SK-N-SH treated with all-trans-retinoic acid at 6 μM for 48 hours (cell line): ENCODE measurements at regions not wholly inside any gene's neighbourhood (a gene's known extent, or its start where the extent isn't known, plus 50 kb on each side); places are given as distances from the start of the nearest gene placed in this dataset.

Experiments
- ATAC-seq: fragments of 200-7000 bp; cut with Tn5 transposase; 3 replicates; pipeline ENCODE4 v1.9.1; 2020; ENCODE audit warnings: mild to moderate bottlenecking, moderate library complexity
- ARNTL ChIP-seq: fragments of 450-650 bp; formaldehyde crosslinking; IDR thresholded peaks from 2 replicates; pipeline ENCODE4 v1.5.0; 2020; ENCODE audit warnings: low read depth, mild to moderate bottlenecking, moderate library complexity, borderline replicate concordance
- CSDC2 ChIP-seq: fragments of 250-450 bp; sonication (Bioruptor Pico); IDR thresholded peaks from 2 replicates; pipeline ENCODE4 v1.5.0; 2020; ENCODE audit warnings: mild to moderate bottlenecking, moderate library complexity
- ESRRG ChIP-seq: fragments of 250-450 bp; sonication (Bioruptor Pico); IDR thresholded peaks from 2 replicates; pipeline ENCODE4 v1.6.1; 2021; ENCODE audit warnings: mild to moderate bottlenecking
- GLIS3 ChIP-seq: fragments of 250-450 bp; sonication (Bioruptor Pico); IDR thresholded peaks from 2 replicates; pipeline ENCODE4 v1.5.0; 2020; ENCODE audit warnings: mild to moderate bottlenecking, moderate library complexity
- ISL1 ChIP-seq: fragments of 250-450 bp; sonication (Bioruptor Pico); IDR thresholded peaks from 2 replicates; pipeline ENCODE4 v2.1.2; 2022; ENCODE audit warnings: mild to moderate bottlenecking, moderate library complexity
- OSR1 ChIP-seq: fragments of 250-450 bp; sonication (Bioruptor Pico); IDR thresholded peaks from 2 replicates; pipeline ENCODE4 v1.8.0; 2022; ENCODE audit warnings: moderate library complexity, mild to moderate bottlenecking, inconsistent platforms
- PPARA ChIP-seq: fragments of 250-450 bp; sonication (Bioruptor Pico); IDR thresholded peaks from 2 replicates; pipeline ENCODE4 v1.5.0; 2020; ENCODE audit warnings: mild to moderate bottlenecking, borderline replicate concordance
- RARB ChIP-seq: fragments of 250-450 bp; sonication (Bioruptor Pico); IDR thresholded peaks from 2 replicates; pipeline ENCODE4 v1.8.0; 2021; ENCODE audit warnings: mild to moderate bottlenecking, moderate library complexity
- TCF4 ChIP-seq: fragments of 250-450 bp; sonication (Bioruptor Pico); IDR thresholded peaks from 2 replicates; pipeline ENCODE4 v1.8.0; 2021; ENCODE audit warnings: mild to moderate bottlenecking, moderate library complexity, borderline replicate concordance
- TOX ChIP-seq: fragments of 250-450 bp; sonication (Bioruptor Pico); IDR thresholded peaks from 2 replicates; pipeline ENCODE4 v1.8.0; 2021; ENCODE audit warnings: mild to moderate bottlenecking, moderate library complexity, borderline replicate concordance
- ZC3H10 ChIP-seq: fragments of 250-450 bp; sonication (Bioruptor Pico); IDR thresholded peaks from 2 replicates; pipeline ENCODE4 v1.5.1; 2021; ENCODE audit warnings: mild to moderate bottlenecking, moderate library complexity
- ZFP3 ChIP-seq: fragments of 250-450 bp; sonication (Bioruptor Pico); IDR thresholded peaks from 2 replicates; pipeline ENCODE4 v1.5.0; 2020; ENCODE audit warnings: mild to moderate bottlenecking, moderate library complexity
- ZFP30 ChIP-seq: fragments of 450-650 bp; formaldehyde crosslinking; IDR thresholded peaks from 2 replicates; pipeline ENCODE4 v1.5.0; 2022; ENCODE audit warnings: mild to moderate bottlenecking, moderate library complexity
- ZNF565 ChIP-seq: fragments of 450-650 bp; formaldehyde crosslinking; conservative IDR thresholded peaks from 2 replicates; pipeline ENCODE4 v1.5.0; 2020; ENCODE audit warnings: low read depth, mild to moderate bottlenecking, moderate library complexity
- ZNF70 ChIP-seq: fragments of 450-650 bp; formaldehyde crosslinking; IDR thresholded peaks from 2 replicates; pipeline ENCODE4 v1.5.0; 2020; ENCODE audit warnings: mild to moderate bottlenecking, moderate library complexity
- ZNF8 ChIP-seq: fragments of 450-650 bp; formaldehyde crosslinking; IDR thresholded peaks from 2 replicates; pipeline ENCODE4 v1.5.0; 2020; ENCODE audit warnings: mild to moderate bottlenecking, moderate library complexity
- TF ChIP-seq, protein P1 (sequence below): fragments of 250-450 bp; sonication (Bioruptor Pico); IDR thresholded peaks from 2 replicates; pipeline ENCODE4 v1.8.0; 2020; ENCODE audit warnings: mild to moderate bottlenecking, moderate library complexity, borderline replicate concordance
- TF ChIP-seq, protein P2 (sequence below): fragments of 250-450 bp; sonication (Bioruptor Pico); IDR thresholded peaks from 2 replicates; pipeline ENCODE4 v1.5.1; 2020; ENCODE audit warnings: low read depth, mild to moderate bottlenecking, moderate library complexity
- TF ChIP-seq, protein P3 (sequence below): fragments of 250-450 bp; sonication (Bioruptor Pico); IDR thresholded peaks from 2 replicates; pipeline ENCODE4 v1.5.0; 2020; ENCODE audit warnings: mild to moderate bottlenecking, moderate library complexity

DNA sequence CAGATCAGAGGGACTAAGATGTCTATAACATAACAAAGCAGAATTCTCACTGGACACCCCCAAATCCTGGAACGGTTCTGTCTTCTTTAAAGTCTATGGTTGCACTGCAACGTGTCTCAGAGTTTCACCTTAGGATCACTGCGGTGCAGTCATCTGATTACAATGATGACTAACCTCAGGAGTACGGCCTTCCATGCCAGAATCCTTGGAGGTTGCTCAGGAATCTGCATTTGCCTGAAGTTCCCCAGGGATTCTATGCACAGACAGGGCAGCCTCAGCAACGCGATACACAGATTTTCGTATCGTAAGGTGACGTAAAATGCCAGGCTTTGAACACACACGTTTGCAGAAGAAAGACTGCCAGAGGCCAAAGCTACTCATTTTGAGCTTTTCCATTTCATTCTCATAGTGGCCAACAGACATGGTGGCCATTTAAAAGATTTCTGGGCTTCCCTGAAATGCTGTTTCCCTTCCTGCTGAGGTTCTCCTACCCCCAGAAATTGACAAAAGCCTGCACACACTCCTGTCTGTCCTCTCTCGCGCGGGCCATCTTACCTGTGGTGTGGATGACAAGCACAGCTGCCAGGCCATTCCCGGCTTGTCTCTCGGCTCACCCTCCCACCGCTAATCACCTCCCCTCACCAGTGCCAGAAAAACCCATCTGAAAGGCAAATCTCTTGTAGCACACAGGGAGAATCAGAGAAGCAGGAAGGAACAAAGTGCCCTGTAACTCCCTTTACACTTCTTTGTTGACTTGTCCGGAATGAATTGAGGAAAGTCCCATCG lies 148.8 kb downstream of the ACKR3 start:
- peak; percentile 49; the same call in 2 of the 3 replicates for ATAC-seq
- TF ChIP-seq ESRRG (CRISPR knock-in tag) (no peak), TCF4 (no peak), ZC3H10 (no peak), ZFP3 (CRISPR knock-in tag) (no peak), PPARA (CRISPR knock-in tag) (no peak)
- TF ChIP-seq, protein P1, sequence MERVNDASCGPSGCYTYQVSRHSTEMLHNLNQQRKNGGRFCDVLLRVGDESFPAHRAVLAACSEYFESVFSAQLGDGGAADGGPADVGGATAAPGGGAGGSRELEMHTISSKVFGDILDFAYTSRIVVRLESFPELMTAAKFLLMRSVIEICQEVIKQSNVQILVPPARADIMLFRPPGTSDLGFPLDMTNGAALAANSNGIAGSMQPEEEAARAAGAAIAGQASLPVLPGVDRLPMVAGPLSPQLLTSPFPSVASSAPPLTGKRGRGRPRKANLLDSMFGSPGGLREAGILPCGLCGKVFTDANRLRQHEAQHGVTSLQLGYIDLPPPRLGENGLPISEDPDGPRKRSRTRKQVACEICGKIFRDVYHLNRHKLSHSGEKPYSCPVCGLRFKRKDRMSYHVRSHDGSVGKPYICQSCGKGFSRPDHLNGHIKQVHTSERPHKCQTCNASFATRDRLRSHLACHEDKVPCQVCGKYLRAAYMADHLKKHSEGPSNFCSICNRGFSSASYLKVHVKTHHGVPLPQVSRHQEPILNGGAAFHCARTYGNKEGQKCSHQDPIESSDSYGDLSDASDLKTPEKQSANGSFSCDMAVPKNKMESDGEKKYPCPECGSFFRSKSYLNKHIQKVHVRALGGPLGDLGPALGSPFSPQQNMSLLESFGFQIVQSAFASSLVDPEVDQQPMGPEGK (CRISPR knock-in tag): no peak

DNA sequence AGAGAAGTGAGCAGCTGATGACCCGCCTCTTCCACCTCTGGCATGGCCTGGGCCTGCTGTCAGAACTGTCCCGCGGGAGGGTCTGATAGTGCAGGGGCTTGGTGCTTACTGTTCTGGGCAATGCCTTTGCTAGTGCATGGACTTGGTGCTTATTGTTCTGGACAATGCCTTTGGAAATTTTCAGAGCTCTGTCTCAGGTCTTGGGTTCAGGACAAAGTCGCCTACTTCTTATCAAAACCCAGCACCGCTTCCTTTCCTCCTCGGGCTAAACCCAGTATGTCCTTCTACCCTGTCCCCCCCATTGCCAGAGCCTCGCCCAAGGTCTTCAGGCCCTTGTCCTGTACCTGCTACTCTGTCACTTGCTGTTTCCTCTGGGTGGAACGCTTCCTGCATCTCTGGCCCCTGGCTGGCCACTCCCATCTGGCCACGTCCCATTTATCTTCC lies 149.6 kb downstream of the ACKR3 start:
- TF ChIP-seq ISL1 (no peak), ZFP3 (CRISPR knock-in tag) (no peak), ZNF8 (CRISPR knock-in tag) (no peak), ZNF565 (no peak), PPARA (CRISPR knock-in tag) (no peak), ZNF70 (CRISPR knock-in tag) (no peak), RARB (CRISPR knock-in tag) (no peak), GLIS3 (CRISPR knock-in tag) (no peak), ZFP30 (CRISPR knock-in tag) (no peak), ARNTL (CRISPR knock-in tag) (no peak), TOX (no peak)
- TF ChIP-seq, protein P2, sequence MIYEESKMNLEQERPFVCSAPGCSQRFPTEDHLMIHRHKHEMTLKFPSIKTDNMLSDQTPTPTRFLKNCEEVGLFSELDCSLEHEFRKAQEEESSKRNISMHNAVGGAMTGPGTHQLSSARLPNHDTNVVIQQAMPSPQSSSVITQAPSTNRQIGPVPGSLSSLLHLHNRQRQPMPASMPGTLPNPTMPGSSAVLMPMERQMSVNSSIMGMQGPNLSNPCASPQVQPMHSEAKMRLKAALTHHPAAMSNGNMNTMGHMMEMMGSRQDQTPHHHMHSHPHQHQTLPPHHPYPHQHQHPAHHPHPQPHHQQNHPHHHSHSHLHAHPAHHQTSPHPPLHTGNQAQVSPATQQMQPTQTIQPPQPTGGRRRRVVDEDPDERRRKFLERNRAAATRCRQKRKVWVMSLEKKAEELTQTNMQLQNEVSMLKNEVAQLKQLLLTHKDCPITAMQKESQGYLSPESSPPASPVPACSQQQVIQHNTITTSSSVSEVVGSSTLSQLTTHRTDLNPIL: no peak
- TF ChIP-seq, protein P3, sequence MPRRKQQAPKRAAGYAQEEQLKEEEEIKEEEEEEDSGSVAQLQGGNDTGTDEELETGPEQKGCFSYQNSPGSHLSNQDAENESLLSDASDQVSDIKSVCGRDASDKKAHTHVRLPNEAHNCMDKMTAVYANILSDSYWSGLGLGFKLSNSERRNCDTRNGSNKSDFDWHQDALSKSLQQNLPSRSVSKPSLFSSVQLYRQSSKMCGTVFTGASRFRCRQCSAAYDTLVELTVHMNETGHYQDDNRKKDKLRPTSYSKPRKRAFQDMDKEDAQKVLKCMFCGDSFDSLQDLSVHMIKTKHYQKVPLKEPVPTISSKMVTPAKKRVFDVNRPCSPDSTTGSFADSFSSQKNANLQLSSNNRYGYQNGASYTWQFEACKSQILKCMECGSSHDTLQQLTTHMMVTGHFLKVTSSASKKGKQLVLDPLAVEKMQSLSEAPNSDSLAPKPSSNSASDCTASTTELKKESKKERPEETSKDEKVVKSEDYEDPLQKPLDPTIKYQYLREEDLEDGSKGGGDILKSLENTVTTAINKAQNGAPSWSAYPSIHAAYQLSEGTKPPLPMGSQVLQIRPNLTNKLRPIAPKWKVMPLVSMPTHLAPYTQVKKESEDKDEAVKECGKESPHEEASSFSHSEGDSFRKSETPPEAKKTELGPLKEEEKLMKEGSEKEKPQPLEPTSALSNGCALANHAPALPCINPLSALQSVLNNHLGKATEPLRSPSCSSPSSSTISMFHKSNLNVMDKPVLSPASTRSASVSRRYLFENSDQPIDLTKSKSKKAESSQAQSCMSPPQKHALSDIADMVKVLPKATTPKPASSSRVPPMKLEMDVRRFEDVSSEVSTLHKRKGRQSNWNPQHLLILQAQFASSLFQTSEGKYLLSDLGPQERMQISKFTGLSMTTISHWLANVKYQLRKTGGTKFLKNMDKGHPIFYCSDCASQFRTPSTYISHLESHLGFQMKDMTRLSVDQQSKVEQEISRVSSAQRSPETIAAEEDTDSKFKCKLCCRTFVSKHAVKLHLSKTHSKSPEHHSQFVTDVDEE: no peak

DNA sequence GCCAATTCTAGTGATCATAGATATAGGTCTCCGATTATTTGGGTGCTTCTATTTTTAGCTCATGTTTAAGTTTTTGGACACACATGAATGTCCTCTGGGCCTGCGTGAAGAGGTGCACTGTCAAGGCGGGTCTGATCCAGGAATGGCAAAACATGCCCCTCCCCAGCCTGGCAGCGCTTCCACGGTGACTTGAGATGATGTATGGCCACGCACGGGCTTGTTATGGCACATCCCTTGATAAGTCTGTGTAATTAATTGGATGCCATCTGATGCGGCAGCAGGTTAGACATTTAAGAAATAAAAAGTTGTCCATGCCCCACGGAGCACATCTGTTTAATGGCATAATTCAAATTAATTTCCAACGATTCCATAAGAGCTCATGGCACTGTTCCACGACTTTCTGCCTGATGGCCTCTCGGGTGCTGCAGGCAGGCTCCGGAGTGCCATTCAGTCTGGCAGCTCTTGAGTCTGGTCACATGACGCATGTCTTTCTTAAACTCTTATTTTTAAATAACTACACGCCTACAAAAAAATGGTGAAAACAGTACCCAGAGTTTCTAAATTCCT lies 151.4 kb downstream of the ACKR3 start:
- TF ChIP-seq OSR1 (CRISPR knock-in tag) (no peak), ZFP30 (CRISPR knock-in tag) (no peak), ESRRG (CRISPR knock-in tag) (no peak), ZNF565 (no peak), ZFP3 (CRISPR knock-in tag) (no peak), CSDC2 (CRISPR knock-in tag) (no peak), RARB (CRISPR knock-in tag) (no peak), ZC3H10 (no peak), PPARA (CRISPR knock-in tag) (no peak), ZNF70 (CRISPR knock-in tag) (no peak)
- TF ChIP-seq, protein P3: no peak
- TF ChIP-seq, protein P1 (CRISPR knock-in tag): no peak
- ATAC-seq: no peak

More for the DNA sequence above, 149.6 kb downstream of the ACKR3 start:
- ATAC-seq: no peak
